NCI-H2029 treated with DMSO at 0.1 percent for 48 hours (cell line): ENCODE measurements at regions not wholly inside any gene's neighbourhood (a gene's known extent, or its start where the extent isn't known, plus 50 kb on each side); places are given as distances from the start of the nearest gene placed in this dataset.

Experiments
- DNase-seq: peaks from one replicate; lab custom pipeline; 2025; lab: John Stamatoyannopoulos, UW

GRCh38 chr12:89992668-89993451 lies 284.2 kb upstream of the ATP2B1 start:
- DNase-seq = no peak

GRCh38 chr12:89991807-89992590 lies 283.4 kb upstream of the ATP2B1 start:
- DNase-seq = no peak

- no peak for DNase-seq
These were observed 279.7 kb upstream of the ATP2B1 start for GRCh38 chr12:89988188-89988915.

GRCh38 chr12:89985935-89986334 lies 277.3 kb upstream of the ATP2B1 start:
- no peak for DNase-seq

GRCh38 chr12:89984846-89985245 lies 276.2 kb upstream of the ATP2B1 start:
- DNase-seq = no peak

GRCh38 chr12:89983622-89984021 lies 275.0 kb upstream of the ATP2B1 start:
- no peak for DNase-seq

GRCh38 chr12:89980236-89980635 lies 271.6 kb upstream of the ATP2B1 start:
- DNase-seq = no peak

- no peak for DNase-seq
These were observed 268.9 kb upstream of the ATP2B1 start for GRCh38 chr12:89977405-89978085.

GRCh38 chr12:89976866-89977265 lies 268.2 kb upstream of the ATP2B1 start:
- no peak for DNase-seq

- no peak for DNase-seq
These were observed 266.9 kb upstream of the ATP2B1 start for GRCh38 chr12:89975574-89975973.

- no peak for DNase-seq
These were observed 263.2 kb upstream of the ATP2B1 start for GRCh38 chr12:89971880-89972279.

- no peak for DNase-seq
These were observed 262.1 kb upstream of the ATP2B1 start for GRCh38 chr12:89970722-89971121.

- DNase-seq = no peak
These were observed 260.5 kb upstream of the ATP2B1 start for GRCh38 chr12:89969093-89969492.

- no peak for DNase-seq
These were observed 259.6 kb upstream of the ATP2B1 start for GRCh38 chr12:89968151-89968700.

GRCh38 chr12:89966495-89967240 lies 258.0 kb upstream of the ATP2B1 start:
- no peak for DNase-seq

GRCh38 chr12:89965993-89966392 lies 257.4 kb upstream of the ATP2B1 start:
- no peak for DNase-seq

- peak; percentile 1 for DNase-seq
These were observed 254.0 kb upstream of the ATP2B1 start for GRCh38 chr12:89962648-89963047.

- peak; percentile 6 for DNase-seq
These were observed 252.2 kb upstream of the ATP2B1 start for GRCh38 chr12:89960607-89961394.

- DNase-seq = no peak
These were observed 251.4 kb upstream of the ATP2B1 start for GRCh38 chr12:89960011-89960507.

GRCh38 chr12:89959179-89959578 lies 250.5 kb upstream of the ATP2B1 start:
- no peak for DNase-seq
